ENCODE measurements at regions not wholly inside any gene's neighbourhood (a gene's known extent, or its start where the extent isn't known, plus 50 kb on each side); places are given as distances from the start of the nearest gene placed in this dataset.
"Not testable (repeated sequence)": the region's sequence is repeated elsewhere in the genome, so short reads cannot be mapped to it uniquely, and the experiment has no call there.

DNA sequence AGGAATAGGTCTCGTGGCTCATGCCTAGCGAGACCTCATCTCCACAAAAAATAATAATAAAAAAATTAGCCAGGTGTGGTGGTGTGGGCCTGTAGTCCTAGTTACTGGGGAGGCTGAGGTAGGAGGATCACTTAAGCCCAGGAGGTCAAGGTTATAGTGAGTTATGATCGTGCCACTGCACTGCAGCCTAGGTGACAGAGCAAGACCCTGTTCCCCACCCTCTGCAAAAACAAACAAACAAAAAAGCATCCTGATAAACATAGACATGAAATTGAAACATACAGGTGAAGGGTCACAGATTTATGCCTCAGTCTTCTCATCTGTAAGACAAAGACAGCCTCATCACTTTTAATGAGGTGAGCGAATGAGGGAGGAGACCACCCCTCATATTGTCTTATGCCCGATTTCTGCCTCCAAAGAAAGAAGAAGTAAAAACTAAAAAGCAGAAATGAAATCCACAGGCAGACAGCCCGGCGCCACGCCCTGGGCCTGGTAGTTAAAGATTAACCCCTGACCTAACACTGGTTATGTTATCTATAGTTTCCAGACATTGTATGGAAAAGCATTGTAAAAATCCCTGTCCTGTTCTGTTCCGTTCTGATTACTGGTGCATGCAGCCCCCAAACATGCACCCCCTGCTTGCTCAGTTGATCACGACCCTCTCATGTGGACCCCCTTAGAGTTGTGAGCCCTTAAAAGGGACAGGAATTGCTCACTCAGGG, 138.5 kb downstream of the OR2B2 start:
- DNase-seq (ENCODE audit: low spot score): not testable (repeated sequence)

DNA sequence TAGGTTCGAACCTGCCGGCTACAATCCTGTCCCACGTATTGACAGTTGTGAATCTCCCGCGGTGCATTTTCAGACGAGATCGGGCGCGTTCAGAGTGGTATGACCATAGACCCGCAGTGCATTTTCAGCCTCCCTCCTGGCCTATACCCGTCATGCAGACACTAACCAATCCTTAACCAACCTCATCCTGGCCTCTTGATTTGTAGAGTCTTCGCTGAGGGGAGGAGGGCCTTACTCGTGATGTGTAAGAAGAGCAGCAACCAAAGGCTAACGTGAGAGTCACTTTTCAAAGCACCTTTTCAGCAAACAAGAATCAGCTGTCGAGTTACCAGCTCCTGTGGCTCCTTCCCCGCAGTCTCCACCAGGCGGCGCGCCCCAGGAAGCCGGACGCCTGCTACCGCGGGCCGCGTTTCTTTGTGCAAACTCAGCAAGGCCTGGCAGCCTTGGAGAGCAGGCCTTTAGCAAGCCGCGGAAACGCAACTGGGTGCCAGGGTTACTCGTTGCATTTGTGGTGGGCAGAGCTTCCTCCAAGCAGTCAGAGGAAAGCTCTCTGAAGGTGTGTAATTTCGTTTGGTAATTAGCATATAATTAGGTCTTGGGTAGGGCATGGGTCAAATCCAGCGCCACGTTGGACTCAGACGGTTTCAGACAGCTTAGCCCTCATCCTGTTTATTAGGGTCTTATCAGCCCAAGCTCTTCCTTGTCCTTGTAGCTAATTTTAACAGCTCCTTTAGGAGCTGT, 139.8 kb downstream of the OR2B2 start:
- peak; percentile 86 for DNase-seq (ENCODE audit: low spot score)

DNA sequence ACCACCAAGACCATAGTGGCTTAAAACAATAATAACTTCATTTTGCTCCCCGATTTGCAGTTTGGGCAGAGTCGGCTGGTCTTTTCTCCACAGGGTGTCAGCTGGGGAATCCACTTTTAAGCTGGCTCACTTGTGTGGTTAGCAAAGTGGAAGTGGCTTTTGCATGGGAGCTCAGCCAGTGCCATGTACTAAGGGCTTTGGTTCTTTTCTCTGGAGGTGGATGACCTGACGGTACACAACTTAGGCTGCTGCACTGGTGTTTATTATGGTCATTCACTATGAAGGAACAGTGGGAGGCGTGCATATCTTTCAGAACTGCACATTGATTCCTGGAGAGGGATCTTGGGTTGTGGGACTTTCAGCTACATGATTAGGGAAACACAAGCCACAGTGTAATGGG, 141.0 kb downstream of the OR2B2 start:
- DNase-seq (ENCODE audit: low spot score): no peak

DNA sequence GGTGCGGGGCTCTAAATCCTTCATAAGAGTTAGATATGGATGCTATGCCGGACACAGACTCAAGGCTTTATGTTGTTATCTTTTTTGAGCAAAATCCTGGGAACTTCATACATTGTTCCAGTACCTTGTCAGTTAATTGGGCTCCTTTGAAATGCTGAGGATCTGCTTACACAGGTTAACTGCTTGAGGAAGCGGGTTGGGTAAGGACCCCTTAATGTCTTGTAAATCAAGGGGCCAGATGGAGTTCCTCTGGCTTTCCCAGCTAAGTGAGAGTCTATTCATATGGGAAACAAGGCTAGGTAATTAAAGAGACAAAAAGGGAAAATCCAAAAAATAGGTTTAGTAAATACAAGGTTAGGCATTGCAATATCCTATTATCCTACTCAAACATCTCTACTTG, 141.5 kb downstream of the OR2B2 start:
- DNase-seq (ENCODE audit: low spot score): no peak

DNA sequence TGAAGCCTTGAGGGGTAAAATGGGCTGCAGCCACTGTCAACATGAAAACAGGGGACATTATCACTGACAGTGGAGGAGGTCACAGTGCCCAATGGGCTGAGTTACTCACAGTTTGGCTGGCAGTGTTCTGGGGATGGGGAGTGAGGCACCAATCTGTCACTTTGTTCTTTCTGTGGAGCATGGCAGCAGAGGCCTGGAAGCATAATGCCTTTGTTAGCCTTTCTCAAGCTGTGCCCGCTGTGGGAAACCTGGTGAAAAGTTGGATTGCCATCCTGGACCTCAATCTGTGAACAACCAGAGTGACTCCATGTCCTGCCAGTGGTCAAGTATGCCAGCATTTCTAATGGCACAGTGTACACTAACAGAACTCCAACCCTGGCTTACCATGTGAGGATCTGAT, 143.6 kb downstream of the OR2B2 start:
- DNase-seq (ENCODE audit: low spot score): no peak

DNA sequence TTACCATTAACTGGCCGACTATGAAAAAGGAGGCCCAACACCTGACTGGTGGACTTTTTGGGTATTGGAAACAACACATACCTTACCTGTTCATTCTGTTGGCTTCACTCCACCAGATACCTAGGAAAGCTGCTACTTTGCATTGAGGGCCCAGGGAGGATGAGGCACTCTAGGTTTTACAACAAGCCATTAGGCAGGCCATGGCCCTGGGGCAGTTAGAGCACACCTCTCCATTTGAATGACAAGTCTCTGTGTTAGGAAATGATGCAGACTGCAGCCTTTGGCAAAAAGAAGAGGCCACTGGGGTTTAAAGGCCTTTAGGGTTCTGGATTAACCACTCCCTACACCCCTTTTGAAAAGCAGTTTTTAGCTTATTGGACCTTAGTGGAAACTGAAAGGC, 144.3 kb downstream of the OR2B2 start:
- DNase-seq (ENCODE audit: low spot score): no peak

DNA sequence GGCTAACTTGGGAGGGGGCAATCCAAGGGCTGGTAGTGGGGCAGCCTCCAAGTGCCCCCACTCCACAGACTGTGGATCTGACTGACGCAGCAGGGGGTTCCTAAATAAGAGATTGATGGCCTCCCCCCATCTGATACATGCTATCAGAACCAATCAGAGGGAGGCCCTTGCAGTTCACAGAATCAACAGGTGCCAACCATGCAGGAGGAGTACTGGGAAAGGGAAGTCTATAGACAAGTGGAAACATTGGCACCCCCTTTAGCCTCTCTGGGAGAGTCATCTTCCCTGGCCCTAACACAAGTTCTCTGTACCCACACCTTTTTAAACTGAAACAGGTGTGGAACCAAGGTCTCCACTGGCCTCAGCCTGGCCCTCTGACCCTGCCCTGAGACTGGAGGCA, 145.8 kb downstream of the OR2B2 start:
- no peak for DNase-seq (ENCODE audit: low spot score)

DNA sequence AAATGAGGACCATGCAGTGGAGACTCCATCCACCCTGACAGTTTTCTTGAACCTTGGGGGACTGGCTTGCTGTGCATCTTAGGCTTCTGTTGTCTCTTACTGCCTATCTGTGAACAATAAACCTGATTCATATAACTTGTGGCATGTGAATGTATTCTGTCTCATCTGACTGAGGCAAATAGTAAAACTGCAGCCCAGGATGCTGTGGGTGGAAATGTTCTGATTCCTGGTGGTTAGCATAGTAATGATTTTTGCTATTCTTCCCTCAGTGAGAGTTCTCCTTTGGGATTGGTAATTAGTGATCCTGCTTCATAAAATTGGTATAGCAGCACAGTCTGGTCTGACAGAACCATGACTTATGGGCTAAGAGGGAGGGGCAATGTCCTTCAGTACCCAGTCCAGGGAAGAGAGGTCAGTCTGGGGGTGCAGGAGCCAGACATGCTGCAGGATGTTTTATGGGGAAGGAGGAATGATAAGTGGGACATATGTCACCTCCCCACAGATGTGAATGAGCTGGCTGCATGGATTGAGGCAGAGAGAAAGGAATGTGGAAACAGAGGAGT, 147.1 kb downstream of the OR2B2 start:
- DNase-seq (ENCODE audit: low spot score): no peak

DNA sequence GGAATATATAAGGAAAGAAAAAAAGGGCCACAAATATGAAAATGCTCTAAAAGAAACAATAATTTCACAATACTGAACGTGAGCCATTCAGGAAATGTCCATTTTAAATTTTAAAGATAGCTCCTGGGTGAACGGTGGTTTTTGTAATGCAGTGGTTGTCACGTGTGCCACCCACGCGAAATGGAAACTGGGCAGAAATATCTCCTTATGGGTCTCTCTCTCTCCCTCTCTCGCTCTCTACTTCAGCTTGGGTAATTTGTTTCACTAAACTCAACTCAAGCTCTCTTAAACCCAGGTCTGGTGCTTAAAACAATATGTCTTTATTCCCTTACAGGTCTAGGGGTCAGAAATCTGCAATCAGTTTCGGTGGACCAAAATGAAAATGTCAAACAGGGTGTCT, 150.8 kb downstream of the OR2B2 start:
- DNase-seq (ENCODE audit: low spot score): no peak

DNA sequence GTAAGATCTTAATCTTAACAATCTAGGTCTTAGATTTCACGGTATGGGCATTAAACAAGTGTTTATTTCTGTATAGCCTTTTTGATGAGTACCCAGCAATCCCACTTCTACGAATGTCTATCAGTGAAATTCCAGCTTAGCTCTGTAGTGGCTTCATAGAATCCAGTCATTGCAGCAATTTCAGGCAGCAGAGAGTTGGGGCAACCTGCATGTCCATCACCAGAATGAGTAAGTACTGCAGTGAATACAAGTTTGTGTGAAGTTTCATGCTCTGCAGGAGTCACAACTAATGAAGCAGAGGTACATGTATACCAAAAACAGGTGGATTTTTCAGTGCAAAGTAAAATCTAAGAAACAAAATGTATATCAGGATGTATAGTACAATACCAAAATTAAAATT, 151.7 kb downstream of the OR2B2 start:
- no peak for DNase-seq (ENCODE audit: low spot score)

DNA sequence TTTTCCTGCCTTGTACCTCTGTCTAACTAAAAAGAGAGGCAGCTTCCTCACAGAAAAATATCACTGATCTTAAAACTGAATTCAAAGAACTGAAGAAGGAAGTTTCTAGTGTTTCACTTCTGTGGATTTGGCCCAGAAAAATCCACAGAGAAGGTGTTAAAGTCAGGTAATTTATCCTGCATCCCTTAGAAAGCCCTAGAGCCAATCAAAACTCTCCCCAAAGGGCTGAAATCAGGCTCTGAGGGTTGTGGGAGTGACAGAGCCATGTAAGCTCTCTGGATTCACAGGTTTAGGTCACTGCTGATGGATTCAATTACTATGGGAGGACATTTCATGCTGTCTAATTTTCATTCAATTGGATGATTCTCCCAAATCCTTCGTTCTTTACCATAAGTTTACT, 152.3 kb downstream of the OR2B2 start:
- DNase-seq (ENCODE audit: low spot score): no peak

DNA sequence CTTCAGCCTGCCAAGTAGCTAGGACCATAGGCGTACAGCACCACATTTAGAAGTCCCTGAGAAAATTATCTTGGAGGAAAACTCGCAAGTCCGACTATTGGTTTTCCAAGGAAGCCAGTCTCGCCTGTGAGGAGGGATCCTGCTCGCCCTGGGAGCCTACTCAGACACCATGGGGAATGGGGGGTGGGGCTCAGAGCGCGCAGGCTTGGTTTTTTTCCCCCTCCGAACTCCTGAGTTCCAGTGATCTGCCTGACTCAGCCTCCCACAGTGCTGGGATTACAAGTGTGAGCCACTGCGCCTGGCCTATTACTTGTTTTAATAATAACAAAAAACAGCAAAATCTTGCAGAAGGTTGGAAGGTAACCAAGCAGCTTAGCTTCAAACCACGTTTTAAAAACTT, 153.7 kb downstream of the OR2B2 start:
- no peak for DNase-seq (ENCODE audit: low spot score)

DNA sequence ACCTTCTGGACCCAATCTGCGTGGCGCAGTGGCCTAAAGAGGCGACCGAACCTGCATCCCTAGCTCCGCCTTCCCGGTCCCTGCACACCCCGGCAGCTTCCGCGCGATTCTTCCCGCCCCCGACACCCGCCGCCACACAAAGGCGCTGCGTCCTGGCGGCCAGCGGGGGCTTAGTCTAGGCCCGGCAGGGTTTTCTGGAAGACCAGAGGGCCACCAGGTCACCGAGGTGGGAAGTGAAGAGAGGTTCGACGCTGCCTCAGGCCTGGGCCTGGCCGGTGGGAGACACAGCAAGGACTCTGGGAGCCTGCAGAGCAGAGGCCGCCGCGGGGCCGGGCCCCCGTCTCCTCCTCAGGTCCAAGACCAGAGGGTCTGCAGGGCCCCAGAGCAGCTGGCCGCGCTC, 154.9 kb downstream of the OR2B2 start:
- peak; percentile 41 for DNase-seq (ENCODE audit: low spot score)

DNA sequence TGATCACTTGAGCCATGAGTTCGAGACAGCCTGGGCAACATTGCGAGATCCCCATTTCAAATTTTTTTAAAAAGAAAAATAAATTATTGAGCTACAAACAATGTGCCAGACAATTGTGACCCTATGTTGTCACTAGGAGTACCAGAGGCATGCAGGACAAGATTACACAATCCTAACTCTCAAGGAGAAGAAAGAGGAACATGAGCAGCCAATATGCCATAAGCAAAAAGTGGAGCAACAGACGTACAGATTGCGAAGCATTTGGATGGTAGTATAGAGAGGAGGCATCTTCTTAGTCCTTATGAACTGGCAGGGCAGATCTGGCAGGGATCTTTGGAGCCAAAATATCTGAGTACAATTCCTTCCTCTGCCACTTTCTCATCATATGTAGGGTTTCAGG, 156.4 kb downstream of the OR2B2 start:
- no peak for DNase-seq (ENCODE audit: low spot score)

DNA sequence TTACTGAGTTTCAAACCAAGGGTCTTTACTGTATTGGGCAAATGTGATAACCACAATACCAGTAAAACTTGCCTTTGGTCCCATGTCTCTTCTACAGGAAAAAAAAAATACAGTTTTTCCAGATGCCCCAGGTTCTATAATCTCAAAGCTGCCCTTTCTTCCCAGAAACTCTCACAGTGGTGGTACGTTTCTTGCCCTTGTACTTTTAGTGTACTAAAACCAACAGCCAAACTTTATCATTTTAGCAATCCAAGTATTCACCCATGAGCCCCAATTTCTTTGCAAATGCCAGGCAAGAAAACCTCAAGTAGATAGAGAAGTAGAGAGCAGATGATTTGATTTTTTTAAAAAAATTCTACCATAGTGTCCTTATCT, 157.8 kb downstream of the OR2B2 start:
- DNase-seq (ENCODE audit: low spot score): no peak

DNA sequence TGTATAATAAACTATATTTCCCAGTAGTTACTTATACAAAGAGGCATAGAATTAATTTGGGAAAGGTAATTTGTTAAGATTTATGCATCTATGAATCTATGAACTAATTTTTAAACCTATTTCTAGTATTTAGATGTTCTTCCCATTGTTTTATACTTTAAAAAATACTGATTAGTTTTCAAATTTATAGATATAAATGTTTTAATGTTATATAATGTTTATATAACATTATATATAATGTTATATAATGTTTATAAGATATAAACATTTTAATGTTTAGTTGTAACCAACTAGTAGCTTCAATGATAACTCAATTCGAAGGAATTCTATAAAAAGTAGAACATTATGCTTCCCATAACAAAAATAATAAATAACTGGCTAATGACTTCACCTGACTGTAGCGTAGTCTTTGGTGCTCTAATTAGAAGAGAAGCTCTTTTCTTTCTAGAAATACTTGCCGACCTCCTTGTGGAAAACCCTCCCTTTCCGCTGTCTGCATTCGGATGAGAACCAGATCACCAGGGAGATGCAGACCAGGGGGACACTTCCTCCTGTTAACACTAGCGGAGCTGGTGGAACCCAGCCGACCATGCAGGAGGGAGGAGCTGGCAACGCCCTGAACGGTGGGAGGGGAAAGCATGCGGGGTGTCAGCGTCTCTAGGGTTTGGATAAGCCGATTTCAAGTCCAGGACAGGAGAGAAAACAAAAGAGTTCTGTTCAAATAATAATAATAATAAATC, 158.4 kb downstream of the OR2B2 start:
- DNase-seq (ENCODE audit: low spot score): peak; percentile 68

DNA sequence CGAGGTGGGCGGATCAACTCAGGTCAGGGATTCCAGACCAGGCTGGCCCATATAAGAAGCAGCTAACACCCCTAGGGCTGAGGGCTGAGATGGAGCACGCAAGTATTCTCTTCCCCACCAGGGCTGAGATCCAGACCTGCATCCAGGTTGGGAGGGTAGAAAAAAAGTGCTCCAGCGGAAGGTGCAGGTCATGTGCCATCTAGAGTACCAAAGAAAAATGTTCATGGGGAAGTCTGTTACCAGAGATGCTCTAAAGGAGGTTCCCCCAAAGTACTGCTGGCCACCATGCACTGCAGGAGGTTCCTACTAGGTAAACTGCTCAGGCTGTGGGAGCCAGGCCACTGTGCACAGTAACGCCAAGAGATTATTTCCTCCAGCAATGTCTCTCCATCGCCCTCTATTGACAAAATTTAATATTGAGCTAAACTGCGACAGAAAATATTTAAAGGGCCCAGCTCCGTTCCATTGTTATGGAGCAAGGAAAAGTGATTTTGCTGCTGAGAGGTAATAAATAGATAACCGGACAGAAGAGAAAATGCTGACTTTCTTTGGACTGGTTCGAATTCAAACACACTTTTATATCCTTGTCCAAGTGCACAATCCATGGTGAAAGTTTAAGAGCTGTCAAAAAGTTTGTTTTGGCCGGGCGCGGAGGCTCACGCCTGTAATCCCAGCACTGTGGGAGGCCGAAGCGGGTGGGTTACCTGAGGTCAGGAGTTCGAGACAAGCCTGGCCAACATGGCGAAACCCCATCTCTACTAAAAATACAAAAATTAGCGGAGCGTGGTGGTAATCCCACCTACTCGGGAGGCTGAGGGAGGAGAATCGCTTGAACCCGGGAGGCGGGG, 159.9 kb downstream of the OR2B2 start:
- peak; percentile 86 for DNase-seq (ENCODE audit: low spot score)

DNA sequence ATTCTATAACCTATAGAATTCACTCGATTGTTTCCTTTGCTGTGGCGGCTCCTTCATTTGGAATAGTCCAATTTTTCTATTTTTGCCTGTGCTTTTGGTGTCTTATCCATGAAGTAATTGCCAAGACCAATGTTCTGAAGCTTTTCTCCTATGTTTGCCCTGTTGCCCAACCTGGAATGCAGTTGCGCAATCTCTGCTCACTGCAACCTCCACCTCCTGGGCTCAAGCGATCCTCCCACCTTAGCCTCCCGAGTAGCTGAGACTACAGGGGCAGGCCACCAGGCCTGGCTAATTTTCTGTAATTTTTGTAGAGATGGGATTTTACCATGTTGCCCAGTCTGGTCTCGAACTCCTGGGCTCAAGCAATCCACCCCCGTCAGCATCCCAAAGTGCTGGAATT, 163.5 kb downstream of the OR2B2 start:
- no peak for DNase-seq (ENCODE audit: low spot score)

DNA sequence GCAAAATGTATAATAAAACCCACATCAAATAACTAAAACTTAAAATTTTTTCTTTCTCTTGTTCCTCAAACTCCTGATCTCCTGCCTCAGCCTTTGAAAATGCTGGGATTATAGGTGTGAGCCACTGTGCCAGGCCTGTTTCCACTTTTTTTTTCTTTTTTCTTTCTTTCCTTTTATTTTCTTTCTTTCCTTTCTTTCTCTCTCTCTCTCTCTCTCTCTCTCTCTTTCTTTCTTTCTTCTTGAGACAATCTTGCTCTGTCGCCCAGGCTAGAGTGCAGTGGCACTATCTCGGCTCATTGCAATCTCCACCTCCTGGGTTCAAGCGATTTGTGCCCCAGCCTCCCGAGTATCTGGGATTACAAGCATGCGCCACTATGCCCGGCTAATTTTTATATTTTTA, 164.6 kb downstream of the OR2B2 start:
- no peak for DNase-seq (ENCODE audit: low spot score)

DNA sequence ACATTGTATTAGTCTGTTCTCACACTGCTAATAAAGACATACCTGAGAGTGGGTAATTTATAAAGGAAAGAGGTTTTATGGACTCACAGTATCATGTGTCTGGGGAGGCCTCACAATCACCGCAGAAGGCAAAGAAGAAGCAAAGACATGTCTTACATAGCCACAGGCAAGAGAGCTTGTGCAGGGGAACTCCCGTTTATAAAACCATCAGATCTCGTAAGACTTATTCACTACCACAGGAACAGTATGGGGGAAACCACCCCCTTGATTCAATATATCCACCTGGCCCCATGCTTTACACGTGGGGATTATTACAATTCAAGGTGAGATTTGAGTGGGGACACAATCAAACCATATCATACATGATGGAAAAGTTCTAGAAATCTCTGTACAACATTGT, 165.3 kb downstream of the OR2B2 start:
- not testable (repeated sequence) for DNase-seq (ENCODE audit: low spot score)

DNA sequence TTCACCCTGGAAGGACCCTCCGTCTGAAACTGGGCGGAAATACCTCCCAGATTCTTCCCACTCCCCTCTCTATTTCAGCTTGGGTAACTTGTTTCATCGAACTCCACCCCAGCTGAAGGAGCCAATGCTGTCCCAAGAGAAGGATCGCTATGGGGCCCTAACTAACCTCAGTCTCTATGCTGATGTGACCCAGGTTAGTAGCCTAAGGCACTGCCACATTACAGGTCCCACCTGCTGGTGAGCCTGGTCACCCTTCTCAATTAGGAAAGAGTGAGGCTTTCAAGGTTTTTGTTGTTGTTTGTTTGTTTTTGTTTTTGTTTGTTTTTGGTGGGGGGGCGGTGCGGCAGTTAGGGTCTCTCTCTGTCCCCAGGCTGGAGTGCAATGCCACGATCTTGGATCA, 168.4 kb downstream of the OR2B2 start:
- DNase-seq (ENCODE audit: low spot score): no peak

Data from CD4-positive, alpha-beta T cell treated with Interleukin-2 at 100 ng/mL for 4 hours (primary cell).